ENCODE measurements at regions not wholly inside any gene's neighbourhood (a gene's known extent, or its start where the extent isn't known, plus 50 kb on each side); places are given as distances from the start of the nearest gene placed in this dataset.

GRCh38 chr11:114811971-114812370 is 133.6 kb downstream of the NXPE2 start:
- DNase-seq (no peak), ATAC-seq (no peak)
- Histone ChIP-seq H3K9me2 (replicated peaks; ENCODE audit: low read length) (no peaks in the 10 kb centered on the region), H3K27ac (ENCODE audit: low read length) (no peak overlapping the region), H3K27me3 (ENCODE audit: low read length) (no peaks in the 10 kb centered on the region), H3F3A (ENCODE audit: low read length, unreplicated experiment) (no peaks in the 10 kb centered on the region), H3K36me3 (ENCODE audit: low read depth, low read length) (no peaks in the 10 kb centered on the region), H3K4me1 (ENCODE audit: insufficient read depth, low read length) (no peaks in the 10 kb centered on the region), H3K9me3 (ENCODE audit: low read length) (no peaks in the 10 kb centered on the region), H3K4me2 (ENCODE audit: low read length) (no peak overlapping the region), H4K20me1 (ENCODE audit: low read length) (no peaks in the 10 kb centered on the region), H2AFZ (ENCODE audit: low read length) (no peak overlapping the region), H3K9ac (ENCODE audit: low read length) (no peak overlapping the region), H3K79me2 (ENCODE audit: low read length) (no peaks in the 10 kb centered on the region), H3K4me3 (ENCODE audit: low read length) (no peak overlapping the region)
- CTCF ChIA-PET = no interaction called here
- intact Hi-C loops (cut with micrococcal nuclease) = no loop called here
- BruUV-seq (replicated peaks) = no TSS peak
- POLR2A ChIA-PET (ENCODE audit: unreplicated experiment) = no interaction called here
- no peak for TF ChIP-seq EZH2 (IDR thresholded peaks at IDR 0.05; ENCODE audit: low read length, unreplicated experiment)
- no peak for TF ChIP-seq CTCF (conservative IDR thresholded peaks at IDR 0.05; ENCODE audit: low read depth, low read length)
- no peak for TF ChIP-seq EZH2phosphoT487 (IDR thresholded peaks at IDR 0.05; ENCODE audit: borderline replicate concordance, low read length)

- no peak for DNase-seq
- ChIA-PET CTCF (no interaction called here), POLR2A (ENCODE audit: unreplicated experiment) (no interaction called here)
- TF ChIP-seq EZH2phosphoT487 (IDR thresholded peaks at IDR 0.05; ENCODE audit: borderline replicate concordance, low read length) = no peak
- TF ChIP-seq CTCF (conservative IDR thresholded peaks at IDR 0.05; ENCODE audit: low read depth, low read length) = no peak
- no peak for TF ChIP-seq EZH2 (IDR thresholded peaks at IDR 0.05; ENCODE audit: low read length, unreplicated experiment)
- H3K4me3 ChIP-seq (ENCODE audit: low read length) = no peak overlapping the region
- ATAC-seq = no peak
- no peaks in the 10 kb centered on the region for H3F3A ChIP-seq (ENCODE audit: low read length, unreplicated experiment)
- no peaks in the 10 kb centered on the region for H3K27me3 ChIP-seq (ENCODE audit: low read length)
- H3K27ac ChIP-seq (ENCODE audit: low read length) = no peak overlapping the region
- H3K9ac ChIP-seq (ENCODE audit: low read length) = no peak overlapping the region
- intact Hi-C loops (cut with micrococcal nuclease) = no loop called here
- no peaks in the 10 kb centered on the region for H3K9me2 ChIP-seq (replicated peaks; ENCODE audit: low read length)
- H2AFZ ChIP-seq (ENCODE audit: low read length) = no peak overlapping the region
- no peaks in the 10 kb centered on the region for H3K79me2 ChIP-seq (ENCODE audit: low read length)
- no peaks in the 10 kb centered on the region for H4K20me1 ChIP-seq (ENCODE audit: low read length)
- H3K4me1 ChIP-seq (ENCODE audit: insufficient read depth, low read length) = no peaks in the 10 kb centered on the region
- BruUV-seq (replicated peaks) = no TSS peak
- H3K4me2 ChIP-seq (ENCODE audit: low read length) = no peak overlapping the region
- H3K36me3 ChIP-seq (ENCODE audit: low read depth, low read length) = no peaks in the 10 kb centered on the region
- no peaks in the 10 kb centered on the region for H3K9me3 ChIP-seq (ENCODE audit: low read length)
These were observed 134.4 kb downstream of the NXPE2 start for GRCh38 chr11:114812733-114813132.

- H3K79me2 ChIP-seq (ENCODE audit: low read length) = no peaks in the 10 kb centered on the region
- no peak overlapping the region for H3K4me3 ChIP-seq (ENCODE audit: low read length)
- H4K20me1 ChIP-seq (ENCODE audit: low read length) = no peaks in the 10 kb centered on the region
- no peaks in the 10 kb centered on the region for H3K9me2 ChIP-seq (replicated peaks; ENCODE audit: low read length)
- no peak for DNase-seq
- no peak overlapping the region for H3K4me2 ChIP-seq (ENCODE audit: low read length)
- no peaks in the 10 kb centered on the region for H3K36me3 ChIP-seq (ENCODE audit: low read depth, low read length)
- no peak for ATAC-seq
- no peaks in the 10 kb centered on the region for H3K4me1 ChIP-seq (ENCODE audit: insufficient read depth, low read length)
- no peak overlapping the region for H3K9ac ChIP-seq (ENCODE audit: low read length)
- no peaks in the 10 kb centered on the region for H3F3A ChIP-seq (ENCODE audit: low read length, unreplicated experiment)
- CTCF ChIA-PET = no interaction called here
- H3K9me3 ChIP-seq (ENCODE audit: low read length) = no peaks in the 10 kb centered on the region
- no peak overlapping the region for H3K27ac ChIP-seq (ENCODE audit: low read length)
- POLR2A ChIA-PET (ENCODE audit: unreplicated experiment) = no interaction called here
- no peak overlapping the region for H2AFZ ChIP-seq (ENCODE audit: low read length)
- TF ChIP-seq EZH2 (IDR thresholded peaks at IDR 0.05; ENCODE audit: low read length, unreplicated experiment) (no peak), CTCF (conservative IDR thresholded peaks at IDR 0.05; ENCODE audit: low read depth, low read length) (no peak), EZH2phosphoT487 (IDR thresholded peaks at IDR 0.05; ENCODE audit: borderline replicate concordance, low read length) (no peak)
- H3K27me3 ChIP-seq (ENCODE audit: low read length) = no peaks in the 10 kb centered on the region
- intact Hi-C loops (cut with micrococcal nuclease) = no loop called here
- no TSS peak for BruUV-seq (replicated peaks)
These were observed 134.9 kb downstream of the NXPE2 start for GRCh38 chr11:114813189-114813718.

All from PC-3 (cell line).